ENCODE measurements at regions not wholly inside any gene's neighbourhood (a gene's known extent, or its start where the extent isn't known, plus 50 kb on each side); places are given as distances from the start of the nearest gene placed in this dataset.
A peak's percentile ranks its signal among the peaks of the same experiment; 100 is the strongest.

GRCh38 chr5:107293541-107294210 is 377.1 kb downstream of the EFNA5 start:
- peak; percentile 56 for DNase-seq

DNA sequence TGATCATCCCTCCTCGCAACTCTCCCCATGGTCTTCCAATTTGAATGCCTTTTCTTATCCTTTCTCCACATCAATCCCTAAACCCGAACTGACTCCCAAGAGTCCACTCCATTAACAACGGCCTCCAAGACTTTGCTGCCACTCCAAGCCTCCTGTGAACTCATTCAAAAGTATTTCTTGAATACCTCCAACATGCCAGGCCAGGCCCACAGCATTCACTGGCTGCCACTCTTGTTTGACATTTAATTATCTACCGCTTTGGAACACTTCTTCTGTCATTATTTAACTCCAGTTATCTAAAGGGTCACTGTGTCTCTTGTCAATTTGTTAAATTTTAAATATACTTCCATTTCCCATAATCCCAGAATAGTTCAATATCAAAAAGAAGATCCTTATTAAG is 378.9 kb downstream of the EFNA5 start:
- no peak for DNase-seq

DNA sequence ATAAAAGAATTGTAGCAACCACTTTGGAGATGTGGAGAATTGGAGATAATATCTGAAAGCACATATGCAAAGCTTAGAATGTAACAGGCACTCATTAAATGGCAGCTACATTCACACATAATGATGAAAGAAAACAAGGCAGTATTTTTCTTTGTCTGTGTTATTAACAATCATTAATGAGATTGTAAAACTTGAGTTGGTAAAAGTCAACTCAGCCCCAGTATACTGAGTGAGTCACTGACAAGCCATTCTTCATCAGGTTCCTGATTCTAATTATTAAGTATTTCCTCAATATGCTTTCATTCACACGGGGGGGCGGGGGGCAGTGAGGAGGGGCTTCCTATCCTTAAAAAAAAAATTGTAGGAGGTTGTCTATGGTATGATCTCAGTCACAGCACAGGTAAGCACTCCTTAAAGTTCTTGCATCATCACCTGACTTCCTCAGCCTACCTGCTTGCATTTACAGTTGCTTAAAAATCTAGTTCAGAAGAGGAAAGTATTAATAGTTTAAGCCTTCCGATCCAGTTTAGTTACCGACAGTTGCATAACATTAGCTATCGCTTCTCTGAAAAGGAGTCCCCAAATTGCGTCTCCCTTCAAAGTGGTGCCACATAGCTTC is 379.8 kb downstream of the EFNA5 start:
- no peak for DNase-seq

GRCh38 chr5:107289030-107289714 is 381.6 kb downstream of the EFNA5 start:
- no peak for DNase-seq

DNA sequence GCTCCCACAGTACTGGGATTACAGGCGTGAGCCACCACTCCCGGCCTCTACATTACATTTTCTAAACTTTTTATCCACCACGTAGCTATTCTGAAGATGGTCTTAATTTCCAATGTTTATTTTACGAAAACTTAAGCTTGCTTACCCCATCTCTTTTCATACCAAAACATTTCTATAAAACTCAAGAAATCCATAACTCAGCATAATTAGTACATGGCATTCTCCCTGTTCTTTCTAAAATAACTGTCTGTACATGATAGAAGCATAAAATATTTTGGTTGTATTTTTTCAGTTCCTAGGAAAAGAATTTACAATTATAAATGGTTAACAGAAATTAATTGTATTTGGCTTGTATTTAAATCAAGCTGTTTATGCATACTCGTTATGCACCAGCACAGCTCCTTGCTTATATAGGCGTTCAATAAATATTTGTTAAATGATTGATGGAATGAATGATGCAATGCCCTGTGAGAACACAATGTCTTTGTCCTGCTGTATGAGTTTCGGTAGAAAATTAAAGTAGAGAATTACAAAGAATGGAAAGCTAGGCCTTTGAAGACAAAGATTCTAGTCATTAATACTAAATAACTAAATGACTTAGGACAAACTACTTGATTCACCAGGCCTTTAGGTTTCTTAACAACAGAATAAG is 384.2 kb downstream of the EFNA5 start:
- DNase-seq: no peak

DNA sequence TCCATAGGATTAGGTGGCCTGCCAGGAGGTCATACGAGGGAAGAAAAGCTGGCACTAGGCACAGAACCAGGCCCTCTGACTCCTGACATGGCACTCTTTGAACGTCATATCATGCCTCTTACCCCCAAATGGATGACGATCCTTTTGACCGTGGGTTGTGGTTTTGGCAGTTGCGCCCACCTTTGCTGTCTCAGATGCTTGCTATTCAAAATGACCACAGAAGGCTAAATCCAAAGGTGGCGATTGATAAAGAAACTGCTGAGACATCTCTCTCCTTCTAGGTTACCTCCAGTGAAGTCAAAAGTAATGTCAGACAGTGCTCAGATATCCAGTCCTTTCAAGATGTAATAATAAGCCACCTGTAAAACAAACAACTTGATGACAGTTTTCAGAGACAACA is 385.0 kb downstream of the EFNA5 start:
- DNase-seq: peak; percentile 39

GRCh38 chr5:107284822-107285525 is 385.8 kb downstream of the EFNA5 start:
- peak; percentile 85 for DNase-seq

DNA sequence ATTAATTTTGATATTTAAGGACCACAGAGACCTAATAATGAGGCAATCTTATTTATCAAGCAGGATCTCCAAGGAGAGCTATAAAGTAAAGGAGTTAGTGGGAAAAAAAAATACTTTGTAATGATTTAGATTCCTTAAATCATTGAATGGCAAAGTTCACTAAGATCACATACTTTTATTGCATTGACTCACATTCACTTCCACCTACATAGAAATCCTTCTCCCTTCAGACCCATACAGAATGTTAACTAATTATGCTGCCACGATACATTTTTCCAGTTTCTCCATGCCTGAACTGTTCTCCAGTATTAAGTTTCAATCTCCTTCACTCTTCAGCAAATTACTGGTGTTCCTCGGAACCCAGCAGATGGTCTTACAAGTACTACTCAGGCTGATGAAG is 388.7 kb downstream of the EFNA5 start:
- DNase-seq: peak; percentile 28

DNA sequence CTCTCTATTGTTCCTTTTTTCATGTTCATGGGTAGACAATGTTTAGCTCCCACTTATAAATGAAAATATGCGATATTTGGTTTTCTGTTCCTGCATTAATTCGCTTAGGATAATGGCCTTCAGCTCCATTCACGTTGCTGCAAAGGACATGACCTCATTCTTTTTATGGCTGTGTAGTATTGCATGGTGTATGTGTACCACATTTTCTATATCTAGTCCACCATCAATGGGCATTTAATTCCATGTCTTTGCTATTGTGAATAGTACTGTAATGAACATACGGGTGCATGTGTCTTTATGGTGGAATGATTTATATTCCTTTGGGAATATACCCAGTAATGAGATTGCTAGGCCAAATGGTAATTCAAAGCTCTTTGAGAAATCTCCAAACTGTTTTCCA is 392.0 kb downstream of the EFNA5 start:
- no peak for DNase-seq

GRCh38 chr5:107277485-107278125 is 393.1 kb downstream of the EFNA5 start:
- DNase-seq: peak; percentile 18

GRCh38 chr5:107275333-107275732 is 395.4 kb downstream of the EFNA5 start:
- no peak for DNase-seq

DNA sequence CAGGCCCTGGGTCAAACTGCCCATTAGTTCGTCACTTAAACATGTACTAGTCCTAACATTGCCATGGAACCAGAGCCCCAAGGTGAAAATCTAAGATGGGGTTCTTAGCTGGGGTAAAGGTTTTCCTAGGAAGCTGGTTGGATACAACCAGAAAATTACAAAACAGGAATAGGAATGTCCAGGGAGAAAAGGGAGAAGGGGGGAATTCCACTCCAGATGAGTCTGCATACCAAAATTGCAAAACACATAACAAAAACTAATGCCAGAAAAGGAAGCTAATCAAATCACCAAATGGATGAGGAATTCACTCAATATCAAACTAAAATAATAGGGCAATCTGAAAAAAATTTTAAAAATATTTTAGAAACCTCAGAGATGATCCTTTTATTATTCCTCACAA is 396.2 kb downstream of the EFNA5 start:
- DNase-seq: peak; percentile 43

DNA sequence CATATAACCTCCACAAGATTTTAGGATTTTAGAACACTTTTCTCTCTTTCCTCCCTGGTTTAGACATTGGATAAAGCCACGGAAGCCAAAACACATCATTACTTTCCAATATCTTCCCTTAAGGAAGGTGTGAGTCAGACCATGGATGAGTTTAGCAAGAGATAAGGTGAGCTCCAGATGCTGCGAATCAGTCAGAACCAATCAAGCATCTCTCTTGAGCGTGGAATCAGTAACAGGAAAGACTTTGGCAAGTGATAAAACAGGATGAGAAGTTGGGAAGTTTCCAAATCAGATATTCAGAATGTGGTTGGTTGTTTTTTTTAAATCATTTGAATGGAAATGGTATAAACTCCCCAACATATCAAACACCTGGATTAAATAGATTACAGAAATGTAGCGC is 397.8 kb downstream of the EFNA5 start:
- peak; percentile 87 for DNase-seq

DNA sequence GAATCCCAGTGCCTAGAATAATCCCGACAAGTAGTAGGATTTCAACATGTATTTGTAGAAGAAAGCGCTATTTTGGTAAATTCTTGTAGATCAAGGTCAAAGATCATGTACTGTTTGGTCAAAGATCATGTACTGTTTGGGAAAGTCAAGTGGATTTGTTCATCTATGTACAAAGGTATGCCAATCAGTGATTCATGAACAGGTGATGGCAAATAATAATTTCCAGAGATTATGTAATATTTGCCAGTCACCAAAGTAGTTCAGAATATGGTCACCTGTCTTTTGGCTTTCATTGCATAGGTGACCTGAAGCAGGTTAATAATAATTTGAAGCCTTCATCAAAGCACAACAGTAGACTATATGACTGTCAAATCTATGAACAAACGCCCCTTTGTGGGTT is 398.2 kb downstream of the EFNA5 start:
- DNase-seq: no peak

DNA sequence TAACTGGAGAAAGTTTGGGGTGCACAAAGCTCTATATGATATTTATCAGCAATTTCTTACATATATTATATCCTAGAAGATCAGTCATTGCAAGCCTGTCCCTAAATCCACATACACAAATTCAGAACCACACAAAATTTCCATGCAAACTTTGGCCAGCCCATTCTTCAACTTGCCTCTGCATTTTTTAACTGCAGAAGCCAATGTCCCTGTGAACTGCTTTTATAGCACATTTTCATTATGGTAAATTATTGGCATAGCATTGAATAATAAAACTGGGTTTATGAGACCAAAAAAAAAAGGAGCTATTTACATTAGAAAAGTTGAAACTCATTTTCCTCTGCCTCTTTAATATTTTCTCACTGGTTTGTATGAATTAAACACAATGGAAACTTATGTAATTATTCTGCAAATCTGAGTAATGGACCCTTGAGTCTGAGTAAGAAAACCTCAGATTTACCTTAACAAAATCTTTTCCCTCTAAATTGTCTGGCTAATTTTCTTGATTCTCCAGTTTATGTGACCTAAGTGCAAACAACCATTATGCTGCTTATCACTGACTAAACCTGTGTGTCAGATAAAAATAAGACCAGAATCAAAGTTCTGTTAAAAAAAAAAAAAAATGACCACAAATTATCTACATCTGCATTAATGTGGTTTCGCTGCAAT is 398.9 kb downstream of the EFNA5 start:
- DNase-seq: no peak

DNA sequence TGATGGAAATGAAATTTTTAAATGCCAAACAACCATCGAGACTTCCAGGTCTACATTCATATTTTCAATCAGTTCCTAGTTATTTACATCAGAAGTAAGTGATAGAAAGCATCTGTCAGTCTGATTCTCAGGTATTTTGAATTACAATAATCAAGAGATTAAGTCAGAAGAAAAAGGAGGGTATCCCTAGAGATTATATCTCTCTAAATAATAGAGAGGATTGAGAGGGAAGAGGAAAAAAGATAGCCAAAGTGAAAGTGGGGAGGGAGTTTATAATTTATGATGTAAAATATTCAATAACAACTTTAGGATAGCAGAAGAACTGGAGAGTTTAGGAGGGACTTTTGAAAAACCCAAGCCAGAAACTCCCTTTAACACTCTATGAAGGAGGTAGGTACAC is 400.2 kb downstream of the EFNA5 start:
- no peak for DNase-seq

DNA sequence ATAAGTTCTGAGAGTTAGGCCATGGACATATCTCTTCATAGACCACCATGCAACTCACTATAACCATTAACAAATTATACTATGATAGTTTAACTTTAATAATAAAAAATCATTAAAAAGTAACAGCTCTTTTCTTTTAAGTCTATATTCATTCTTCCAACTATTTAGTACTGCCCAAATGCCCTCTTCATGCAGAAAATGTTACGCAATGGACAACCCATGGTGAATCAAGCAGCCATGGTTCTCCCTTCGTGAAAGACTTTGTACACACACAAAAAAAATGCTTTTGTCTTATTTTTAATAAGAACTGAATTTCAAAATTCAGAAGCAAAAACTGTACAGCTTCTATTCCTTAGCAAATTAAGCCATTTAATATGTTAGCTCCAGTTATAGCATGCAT is 401.1 kb downstream of the EFNA5 start:
- no peak for DNase-seq

DNA sequence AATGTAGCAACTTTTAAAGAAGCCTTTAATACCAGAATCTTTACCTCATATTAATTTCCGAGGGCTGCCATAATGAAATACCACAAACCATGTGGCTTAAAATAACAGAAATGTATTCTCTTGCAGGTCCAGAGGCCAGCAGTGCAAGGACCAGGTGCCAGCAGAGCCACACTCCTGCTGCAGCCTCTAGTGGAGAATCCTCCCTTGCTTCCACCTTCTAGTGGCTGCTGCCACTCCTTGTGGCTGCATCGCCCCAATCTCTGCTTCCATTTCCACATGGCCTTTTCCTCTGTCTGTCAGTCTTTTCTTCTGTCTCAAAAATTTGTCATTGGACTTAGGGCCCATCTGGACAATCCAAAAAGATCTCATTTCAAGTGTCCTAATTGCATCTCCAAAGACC is 401.5 kb downstream of the EFNA5 start:
- DNase-seq: no peak

DNA sequence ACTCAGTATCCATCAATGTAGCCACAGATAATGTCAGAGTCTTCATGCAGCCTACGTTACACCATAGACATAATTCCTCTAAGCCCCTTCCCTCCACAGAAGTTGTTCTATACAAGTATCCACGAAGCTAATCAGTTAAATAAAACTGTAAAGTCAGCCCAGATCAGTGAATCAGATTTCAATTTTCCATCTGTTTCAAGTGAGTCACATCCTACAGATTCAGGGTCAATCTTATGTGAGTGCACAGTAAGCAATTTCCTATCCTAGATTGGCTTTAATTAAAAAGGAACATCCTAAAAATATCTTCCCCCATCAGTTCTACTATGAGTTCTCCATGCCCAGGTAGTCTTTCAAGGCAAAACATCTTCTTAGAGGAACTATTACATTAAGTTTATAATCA is 402.5 kb downstream of the EFNA5 start:
- no peak for DNase-seq

DNA sequence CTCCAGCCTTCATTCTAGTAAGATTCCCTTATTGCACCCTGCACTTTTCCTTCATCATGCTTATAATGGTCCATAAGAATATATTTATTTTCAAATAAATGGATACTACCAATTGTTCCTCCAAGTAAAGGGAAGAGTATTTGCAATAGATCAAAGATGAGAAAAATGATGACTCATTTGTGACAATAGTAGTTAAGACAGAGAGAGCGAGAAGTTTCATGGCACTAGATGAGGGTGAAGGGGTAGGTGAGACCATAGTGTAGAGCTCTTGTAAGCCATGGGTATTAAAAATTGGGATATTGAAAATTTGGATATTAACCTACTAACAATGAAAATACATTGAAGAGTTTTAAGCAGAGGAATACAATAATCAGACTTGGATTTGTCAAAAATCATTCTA is 404.6 kb downstream of the EFNA5 start:
- DNase-seq: no peak

- DNase-seq: no peak
Measured at GRCh38 chr5:107265193-107265592, 405.5 kb downstream of the EFNA5 start.

- DNase-seq: no peak
Measured at GRCh38 chr5:107263387-107264018, 407.2 kb downstream of the EFNA5 start.

All from NCI-H226 (cell line).